ENCODE measurements at regions not wholly inside any gene's neighbourhood (a gene's known extent, or its start where the extent isn't known, plus 50 kb on each side); places are given as distances from the start of the nearest gene placed in this dataset.

- TF ChIP-seq NRF1 (conservative IDR thresholded peaks at IDR 0.05; ENCODE audit: low read depth, low read length) (no peak), CTCF (IDR thresholded peaks at IDR 0.05 in 2 of 3, conservative IDR thresholded peaks at IDR 0.05 in 1 of 3; ENCODE audit: control insufficient read depth in 2 of 3, extremely low read depth in 1 of 3, insufficient read depth in 1 of 3, low read depth in 3 of 3, low read length in 3 of 3) (no peak), RAD21 (IDR thresholded peaks at IDR 0.05; ENCODE audit: insufficient read depth, low read depth, low read length) (no peak), TAF1 (IDR thresholded peaks at IDR 0.05; ENCODE audit: borderline replicate concordance, low read depth, low read length) (no peak), BHLHE40 (IDR thresholded peaks at IDR 0.05; ENCODE audit: borderline replicate concordance in 1 of 2, low read depth in 2 of 2, low read length in 1 of 2) (no peak)
Measured at GRCh38 chr9:29826421-29826820, 2253.1 kb upstream of the C9orf72 start.
